ENCODE measurements at regions not wholly inside any gene's neighbourhood (a gene's known extent, or its start where the extent isn't known, plus 50 kb on each side); places are given as distances from the start of the nearest gene placed in this dataset.
A peak's percentile ranks its signal among the peaks of the same experiment; 100 is the strongest.

DNA sequence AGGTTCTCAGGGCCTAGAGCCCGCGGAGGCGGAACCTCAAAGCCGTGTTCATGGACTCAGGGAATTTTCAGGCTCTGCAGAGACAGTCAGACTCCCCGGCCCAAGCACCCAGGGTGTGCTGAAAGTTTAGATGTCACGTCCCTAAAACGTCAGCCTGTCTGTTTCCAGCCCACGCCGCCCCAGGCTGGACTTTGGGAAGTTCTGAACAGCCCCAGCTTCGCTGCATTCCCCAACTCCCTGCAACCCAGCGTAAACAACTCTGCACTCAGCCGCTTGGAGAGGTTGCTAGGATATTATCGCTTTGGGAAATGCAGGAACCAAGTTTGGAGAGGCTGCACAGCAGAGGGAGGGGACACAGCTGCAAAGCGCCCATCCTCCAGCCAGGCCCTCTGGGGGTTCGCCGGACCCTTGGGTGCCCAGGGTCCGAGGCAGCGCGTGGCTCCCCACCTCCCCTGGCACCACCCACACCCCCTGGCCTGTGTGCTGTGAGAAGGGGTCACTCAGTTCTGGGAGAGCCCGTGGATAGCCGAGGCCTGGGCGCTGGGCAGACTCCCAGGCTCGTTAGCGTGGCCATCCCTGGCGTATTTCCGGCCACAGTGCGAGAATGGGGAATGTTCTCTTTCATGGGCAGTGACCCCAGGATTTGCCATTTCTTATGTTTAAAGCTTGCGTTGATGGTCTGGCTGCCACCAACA lies 120.5 kb upstream of the FGF3 start:
- H3K27me3 Mint-ChIP-seq (ENCODE audit: low read depth): peaks cover 30% of the 10 kb centered on the region
- Histone ChIP-seq H2BK120ac (ENCODE audit: low read depth, low read length, poor library complexity, severe bottlenecking) (no peak overlapping the region), H3K56ac (ENCODE audit: insufficient read length, low read depth, low read length) (no peak overlapping the region), H3K27me3 (ENCODE audit: insufficient read depth, low read length) (no peaks in the 10 kb centered on the region), H4K91ac (ENCODE audit: insufficient read length, low read depth, low read length) (no peak overlapping the region), H2BK5ac (ENCODE audit: insufficient read length, low read length) (no peak overlapping the region), H2BK15ac (ENCODE audit: low read depth, low read length) (no peak overlapping the region), H4K20me1 (ENCODE audit: control insufficient read depth, insufficient read depth, insufficient read length) (no peaks in the 10 kb centered on the region), H3K14ac (ENCODE audit: insufficient read depth, low read length) (0 out of 2 replicates have a peak overlapping the region, but pooled peaks have one; percentile 39), H3K27ac (ENCODE audit: insufficient read length, low read depth, low read length) (no peak overlapping the region), H3K4me2 (ENCODE audit: insufficient read depth, insufficient read length, low read length) (no peak overlapping the region), H3K18ac (ENCODE audit: insufficient read length, low read depth, low read length) (no peak overlapping the region), H3T11ph (ENCODE audit: low read length) (no peak overlapping the region), H2BK20ac (ENCODE audit: low read depth, low read length, poor library complexity, severe bottlenecking) (no peak overlapping the region), H3K9me3 (ENCODE audit: control insufficient read depth, low read depth, low read length) (no peaks in the 10 kb centered on the region), H2BK12ac (ENCODE audit: insufficient read length, low read depth, low read length) (no peak overlapping the region), H2AK5ac (ENCODE audit: insufficient read length, low read length) (no peak overlapping the region), H3K79me1 (ENCODE audit: insufficient read depth, low read depth, low read length, poor library complexity, severe bottlenecking) (no peaks in the 10 kb centered on the region), H3K9ac (ENCODE audit: extremely low read depth, insufficient read length, low read length) (no peak overlapping the region), H4K5ac (ENCODE audit: insufficient read length, low read depth, low read length) (no peak overlapping the region), H3K4ac (ENCODE audit: low read depth, low read length) (no peak overlapping the region), H3K23ac (ENCODE audit: insufficient read length, low read depth, low read length) (no peak overlapping the region), H3K79me2 (ENCODE audit: insufficient read depth, low read length) (no peaks in the 10 kb centered on the region), H4K8ac (replicated peaks; ENCODE audit: insufficient read length, low read depth, low read length) (no peak overlapping the region), H3K4me1 (ENCODE audit: insufficient read depth, low read length) (peaks cover 2% of the 10 kb centered on the region), H3K23me2 (ENCODE audit: insufficient read length, low read depth, low read length, poor library complexity, severe bottlenecking) (peaks cover 3% of the 10 kb centered on the region), H2AFZ (ENCODE audit: low read length) (no peak overlapping the region)
- H3K4me3 Mint-ChIP-seq: no peak overlapping the region
- no peaks in the 10 kb centered on the region; a peak in 1 of 5 replicates for H3K9me3 Mint-ChIP-seq
- no peaks in the 10 kb centered on the region; a peak in 1 of 7 replicates for H3K36me3 Mint-ChIP-seq (ENCODE audit: insufficient read depth in 1 of 3, low read depth in 3 of 3)
- no CpG with 5 or more reads among the region's 28 CpGs for WGBS (ENCODE audit: extremely low coverage, insufficient read length, low lambda C conversion rate)
- peaks cover 13 to 23% of the 10 kb centered on the region in 2 experiments for H3K4me1 Mint-ChIP-seq
- TF ChIP-seq CTCF (conservative IDR thresholded peaks at IDR 0.05): no peak
- DNase-seq: no peak
- H3K27ac Mint-ChIP-seq: no peak overlapping the region
